ENCODE measurements at regions not wholly inside any gene's neighbourhood (a gene's known extent, or its start where the extent isn't known, plus 50 kb on each side); places are given as distances from the start of the nearest gene placed in this dataset.

DNA sequence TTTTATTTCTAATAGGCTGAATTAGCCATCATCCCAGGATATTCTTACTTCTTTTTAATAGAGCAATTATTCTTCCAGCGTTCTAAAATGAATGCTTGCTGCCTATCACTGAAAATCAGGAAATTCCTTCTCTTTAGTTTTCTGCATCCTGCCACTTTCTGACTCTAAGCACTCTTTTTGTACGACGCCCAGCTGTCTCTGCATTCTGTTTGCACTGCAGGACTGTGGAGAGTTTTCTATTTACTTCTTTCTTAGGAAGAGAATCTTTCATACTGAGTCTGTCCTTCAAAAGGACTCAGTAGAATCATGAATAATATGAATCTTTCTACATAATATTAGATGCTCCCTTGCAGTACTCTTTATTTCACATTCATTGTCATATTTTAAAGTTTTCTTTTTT is 360.4 kb upstream of the DSEL start:
- 17% methylated on average over 3 of the region's 3 CpGs for WGBS
- H3K4me3 ChIP-seq (ENCODE audit: low read depth in 1 of 3, low read length in 3 of 3), result no peak overlapping the region
- H3K9me3 ChIP-seq (ENCODE audit: control insufficient read depth in 4 of 4, low read length in 3 of 4), result no peaks in the 10 kb centered on the region
- H3K9ac ChIP-seq (ENCODE audit: low read depth in 1 of 2, low read length in 2 of 2), result no peak overlapping the region
- no peaks in the 10 kb centered on the region for H3K27me3 ChIP-seq (ENCODE audit: control insufficient read depth in 4 of 4, insufficient read depth in 4 of 4, low read length in 3 of 4)
- H3K4me1 ChIP-seq (ENCODE audit: control insufficient read depth in 4 of 4, insufficient read depth in 4 of 4, low read length in 3 of 4), result no peaks in the 10 kb centered on the region
- no peaks in the 10 kb centered on the region for H3K36me3 ChIP-seq (ENCODE audit: control insufficient read depth in 4 of 4, insufficient read depth in 3 of 4, low read depth in 1 of 4, low read length in 3 of 4)
- DNase-seq (ENCODE audit: low spot score), result no peak
- no peak for TF ChIP-seq HNF4A (conservative IDR thresholded peaks at IDR 0.05)
- no peak for TF ChIP-seq GABPA (IDR thresholded peaks at IDR 0.05 in 1 of 2, conservative IDR thresholded peaks at IDR 0.05 in 1 of 2)
- no peak for TF ChIP-seq NR2F2 (IDR thresholded peaks at IDR 0.05)
- TF ChIP-seq RXRA (IDR thresholded peaks at IDR 0.05), result no peak
- no peak for TF ChIP-seq FOXA1 (IDR thresholded peaks at IDR 0.05)
- TF ChIP-seq YY1 (IDR thresholded peaks at IDR 0.05), result no peak
- no peak for TF ChIP-seq ATF3 (IDR thresholded peaks at IDR 0.05)
- no peak overlapping the region for H3K27ac ChIP-seq (ENCODE audit: low read depth in 1 of 2, low read length in 2 of 2)

DNA sequence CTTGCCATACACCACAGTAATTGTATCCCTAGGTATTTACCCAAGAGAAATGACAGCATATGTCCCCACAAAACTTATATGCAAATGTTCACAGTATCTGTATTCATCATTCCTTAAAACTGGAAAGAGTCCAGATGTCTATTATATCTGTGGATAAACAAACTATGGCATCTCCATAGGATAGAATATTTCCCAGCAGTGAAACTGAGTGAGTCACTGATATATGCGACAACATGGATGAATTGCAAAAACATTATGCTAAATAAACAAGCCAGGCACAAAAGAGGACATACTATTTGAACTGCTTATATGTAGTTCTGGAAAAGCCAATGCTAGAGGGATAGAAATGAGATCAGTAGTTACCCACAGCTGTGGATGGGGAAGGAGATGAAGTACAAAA is 359.4 kb upstream of the DSEL start:
- Histone ChIP-seq H3K4me3 (ENCODE audit: low read depth in 1 of 3, low read length in 3 of 3) (no peak overlapping the region), H3K27me3 (ENCODE audit: control insufficient read depth in 4 of 4, insufficient read depth in 4 of 4, low read length in 3 of 4) (no peaks in the 10 kb centered on the region), H3K27ac (ENCODE audit: low read depth in 1 of 2, low read length in 2 of 2) (no peak overlapping the region), H3K9me3 (ENCODE audit: control insufficient read depth in 4 of 4, low read length in 3 of 4) (no peaks in the 10 kb centered on the region), H3K4me1 (ENCODE audit: control insufficient read depth in 4 of 4, insufficient read depth in 4 of 4, low read length in 3 of 4) (no peaks in the 10 kb centered on the region), H3K9ac (ENCODE audit: low read depth in 1 of 2, low read length in 2 of 2) (no peak overlapping the region), H3K36me3 (ENCODE audit: control insufficient read depth in 4 of 4, insufficient read depth in 3 of 4, low read depth in 1 of 4, low read length in 3 of 4) (no peaks in the 10 kb centered on the region)
- DNase-seq (ENCODE audit: low spot score), result no peak
- TF ChIP-seq RAD21 (IDR thresholded peaks at IDR 0.05) (no peak), SP1 (IDR thresholded peaks at IDR 0.05) (no peak), FOXA1 (IDR thresholded peaks at IDR 0.05) (no peak), YY1 (IDR thresholded peaks at IDR 0.05) (no peak), FOXA2 (IDR thresholded peaks at IDR 0.05) (no peak), HNF4G (IDR thresholded peaks at IDR 0.05) (no peak), HNF4A (conservative IDR thresholded peaks at IDR 0.05) (no peak), CTCF (IDR thresholded peaks at IDR 0.05; ENCODE audit: low read depth, low read length, missing input control) (no peak), TAF1 (conservative IDR thresholded peaks at IDR 0.05) (no peak), GABPA (IDR thresholded peaks at IDR 0.05 in 1 of 2, conservative IDR thresholded peaks at IDR 0.05 in 1 of 2) (no peak), JUND (IDR thresholded peaks at IDR 0.05) (no peak), EGR1 (IDR thresholded peaks at IDR 0.05; ENCODE audit: low read depth in 2 of 2) (no peak), NR2F2 (IDR thresholded peaks at IDR 0.05) (no peak), RXRA (IDR thresholded peaks at IDR 0.05) (no peak), ATF3 (IDR thresholded peaks at IDR 0.05) (no peak)
- TF ChIP-seq, protein P1, sequence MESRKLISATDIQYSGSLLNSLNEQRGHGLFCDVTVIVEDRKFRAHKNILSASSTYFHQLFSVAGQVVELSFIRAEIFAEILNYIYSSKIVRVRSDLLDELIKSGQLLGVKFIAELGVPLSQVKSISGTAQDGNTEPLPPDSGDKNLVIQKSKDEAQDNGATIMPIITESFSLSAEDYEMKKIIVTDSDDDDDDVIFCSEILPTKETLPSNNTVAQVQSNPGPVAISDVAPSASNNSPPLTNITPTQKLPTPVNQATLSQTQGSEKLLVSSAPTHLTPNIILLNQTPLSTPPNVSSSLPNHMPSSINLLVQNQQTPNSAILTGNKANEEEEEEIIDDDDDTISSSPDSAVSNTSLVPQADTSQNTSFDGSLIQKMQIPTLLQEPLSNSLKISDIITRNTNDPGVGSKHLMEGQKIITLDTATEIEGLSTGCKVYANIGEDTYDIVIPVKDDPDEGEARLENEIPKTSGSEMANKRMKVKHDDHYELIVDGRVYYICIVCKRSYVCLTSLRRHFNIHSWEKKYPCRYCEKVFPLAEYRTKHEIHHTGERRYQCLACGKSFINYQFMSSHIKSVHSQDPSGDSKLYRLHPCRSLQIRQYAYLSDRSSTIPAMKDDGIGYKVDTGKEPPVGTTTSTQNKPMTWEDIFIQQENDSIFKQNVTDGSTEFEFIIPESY (IDR thresholded peaks at IDR 0.05), result no peak
- TF ChIP-seq, protein P2, sequence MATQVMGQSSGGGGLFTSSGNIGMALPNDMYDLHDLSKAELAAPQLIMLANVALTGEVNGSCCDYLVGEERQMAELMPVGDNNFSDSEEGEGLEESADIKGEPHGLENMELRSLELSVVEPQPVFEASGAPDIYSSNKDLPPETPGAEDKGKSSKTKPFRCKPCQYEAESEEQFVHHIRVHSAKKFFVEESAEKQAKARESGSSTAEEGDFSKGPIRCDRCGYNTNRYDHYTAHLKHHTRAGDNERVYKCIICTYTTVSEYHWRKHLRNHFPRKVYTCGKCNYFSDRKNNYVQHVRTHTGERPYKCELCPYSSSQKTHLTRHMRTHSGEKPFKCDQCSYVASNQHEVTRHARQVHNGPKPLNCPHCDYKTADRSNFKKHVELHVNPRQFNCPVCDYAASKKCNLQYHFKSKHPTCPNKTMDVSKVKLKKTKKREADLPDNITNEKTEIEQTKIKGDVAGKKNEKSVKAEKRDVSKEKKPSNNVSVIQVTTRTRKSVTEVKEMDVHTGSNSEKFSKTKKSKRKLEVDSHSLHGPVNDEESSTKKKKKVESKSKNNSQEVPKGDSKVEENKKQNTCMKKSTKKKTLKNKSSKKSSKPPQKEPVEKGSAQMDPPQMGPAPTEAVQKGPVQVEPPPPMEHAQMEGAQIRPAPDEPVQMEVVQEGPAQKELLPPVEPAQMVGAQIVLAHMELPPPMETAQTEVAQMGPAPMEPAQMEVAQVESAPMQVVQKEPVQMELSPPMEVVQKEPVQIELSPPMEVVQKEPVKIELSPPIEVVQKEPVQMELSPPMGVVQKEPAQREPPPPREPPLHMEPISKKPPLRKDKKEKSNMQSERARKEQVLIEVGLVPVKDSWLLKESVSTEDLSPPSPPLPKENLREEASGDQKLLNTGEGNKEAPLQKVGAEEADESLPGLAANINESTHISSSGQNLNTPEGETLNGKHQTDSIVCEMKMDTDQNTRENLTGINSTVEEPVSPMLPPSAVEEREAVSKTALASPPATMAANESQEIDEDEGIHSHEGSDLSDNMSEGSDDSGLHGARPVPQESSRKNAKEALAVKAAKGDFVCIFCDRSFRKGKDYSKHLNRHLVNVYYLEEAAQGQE (IDR thresholded peaks at IDR 0.05), result no peak
- TF ChIP-seq, protein P3, sequence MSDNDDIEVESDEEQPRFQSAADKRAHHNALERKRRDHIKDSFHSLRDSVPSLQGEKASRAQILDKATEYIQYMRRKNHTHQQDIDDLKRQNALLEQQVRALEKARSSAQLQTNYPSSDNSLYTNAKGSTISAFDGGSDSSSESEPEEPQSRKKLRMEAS (IDR thresholded peaks at IDR 0.05), result no peak
- 81% methylated on average over 1 of the region's 1 CpG for WGBS

Data from liver (tissue), 8 donors.